GM19025 (cell line): ENCODE measurements at regions not wholly inside any gene's neighbourhood (a gene's known extent, or its start where the extent isn't known, plus 50 kb on each side); places are given as distances from the start of the nearest gene placed in this dataset.
"Not testable (repeated sequence)": the region's sequence is repeated elsewhere in the genome, so short reads cannot be mapped to it uniquely, and the experiment has no call there.

Source experiments
- ATAC-seq: cut with Tn5 transposase; IDR thresholded peaks from one replicate; pipeline ENCODE4 v1.9.1; 2021; ENCODE audit warnings: mild to moderate bottlenecking, low read depth, moderate library complexity; ENCODE audit not compliant: unreplicated experiment

DNA sequence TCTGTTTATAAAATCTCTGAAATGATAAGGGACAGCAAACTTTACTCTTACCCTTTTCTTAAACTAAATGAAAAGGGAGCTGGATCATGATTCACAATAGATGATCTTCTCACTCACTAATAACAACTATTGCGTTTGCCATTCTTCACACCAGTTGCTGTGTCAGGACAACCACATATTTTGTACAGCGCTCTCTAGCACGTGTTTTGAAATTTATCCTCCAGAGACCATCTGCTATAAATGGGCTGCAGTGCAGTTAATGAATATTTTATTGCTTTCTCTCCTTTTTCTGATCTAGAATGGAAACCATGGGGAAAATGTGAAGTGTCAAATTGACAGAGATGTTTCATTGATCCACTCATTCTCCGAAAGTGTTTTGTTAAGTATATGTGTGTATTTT is 258.4 kb upstream of the CCNH start:
- no peak for ATAC-seq

DNA sequence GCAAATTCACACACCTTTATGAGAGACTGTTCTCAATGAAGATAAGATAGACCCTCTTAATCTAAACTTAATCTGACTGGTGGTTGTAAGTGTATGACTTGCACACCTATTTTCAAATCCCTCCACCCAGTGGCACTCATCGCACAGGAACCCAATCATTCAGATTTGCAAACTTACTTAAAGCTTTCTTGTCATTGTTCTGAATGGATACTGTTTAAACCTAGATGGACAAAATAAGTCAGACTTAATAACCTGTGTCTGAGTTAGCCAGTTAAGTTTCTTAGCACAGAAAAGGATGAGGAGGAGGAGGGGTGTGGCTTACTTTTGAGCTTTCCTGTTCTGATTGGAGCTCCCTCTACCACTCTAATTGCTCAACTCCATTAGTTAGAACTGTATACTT is 252.4 kb upstream of the CCNH start:
- ATAC-seq: no peak

DNA sequence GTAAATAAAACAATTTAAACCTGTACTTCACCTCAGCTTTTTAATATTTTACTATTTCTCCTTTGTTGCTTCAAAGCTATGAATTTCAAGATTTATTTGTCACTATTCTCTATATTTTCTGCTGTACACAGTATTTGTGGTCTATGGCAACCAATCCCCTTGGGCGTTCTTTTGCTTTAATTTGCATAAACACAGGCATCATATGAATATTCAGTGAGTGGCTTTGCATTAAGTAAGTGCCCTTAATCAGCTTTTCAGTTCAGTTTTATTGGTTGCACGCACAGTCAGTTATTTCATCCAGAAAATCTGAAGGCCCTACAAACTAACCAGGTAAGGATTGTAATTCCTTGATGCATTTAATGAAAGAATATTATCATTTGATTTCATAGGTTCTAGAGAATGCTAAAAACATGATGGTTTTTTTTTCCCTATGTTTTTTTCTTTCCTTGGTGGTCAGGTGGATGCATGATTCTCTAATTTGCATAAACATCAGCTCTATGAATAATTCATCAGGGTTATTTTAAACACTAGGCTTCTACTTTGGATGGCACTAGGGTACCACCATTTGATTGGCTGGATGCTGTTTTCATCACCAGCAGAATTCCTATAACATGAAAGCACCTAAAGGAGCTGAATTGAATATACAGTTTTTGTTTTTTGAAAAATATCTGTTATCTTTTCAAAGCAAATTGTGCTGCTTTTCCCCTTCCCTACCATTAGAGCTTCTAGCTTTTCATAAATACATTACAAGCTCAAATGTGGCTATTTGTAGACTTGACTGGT is 249.2 kb upstream of the CCNH start:
- no peak for ATAC-seq

- ATAC-seq: no peak
These were observed 240.5 kb upstream of the CCNH start for GRCh38 chr5:87653242-87653641.

DNA sequence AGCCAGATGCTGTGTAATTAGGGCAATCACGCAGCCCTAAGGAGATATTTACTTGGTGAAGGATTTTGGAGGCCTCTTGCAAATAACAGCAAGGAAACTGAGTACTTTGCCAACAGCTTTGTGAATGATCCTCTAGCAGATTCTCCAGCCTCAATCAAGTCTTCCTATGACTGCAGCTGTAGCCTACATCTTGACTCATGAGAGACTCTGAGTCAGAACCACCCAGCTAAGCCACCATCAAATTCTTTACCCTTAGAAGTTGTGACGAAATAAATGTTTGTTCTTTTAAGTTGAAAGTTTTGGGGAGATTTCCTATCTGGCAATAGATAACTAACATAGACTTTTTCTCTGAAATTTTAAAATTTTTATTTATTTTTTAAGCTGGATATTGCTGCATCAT is 237.6 kb upstream of the CCNH start:
- ATAC-seq: no peak

DNA sequence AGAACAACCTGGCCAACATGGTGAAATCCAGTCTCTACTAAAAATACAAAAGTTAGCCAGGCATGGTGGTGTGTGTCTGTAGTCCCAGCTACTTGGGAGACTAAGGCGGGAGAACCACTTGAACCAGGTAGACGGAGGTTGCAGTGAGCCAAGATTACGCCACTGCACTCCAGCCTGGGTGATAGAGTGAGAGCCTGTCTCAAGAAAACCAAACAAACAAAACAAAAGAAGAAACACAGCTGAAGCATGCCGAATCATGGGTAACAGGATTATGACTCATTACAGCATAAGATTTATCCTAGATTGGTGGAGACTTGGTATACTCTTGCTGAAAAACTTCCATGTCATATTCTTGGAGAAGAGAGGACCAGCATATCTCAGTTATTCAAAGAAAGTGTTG is 236.7 kb upstream of the CCNH start:
- no peak for ATAC-seq

GRCh38 chr5:87645224-87645623 is 232.5 kb upstream of the CCNH start:
- ATAC-seq: no peak

GRCh38 chr5:87640902-87641301 is 228.2 kb upstream of the CCNH start:
- no peak for ATAC-seq

GRCh38 chr5:87627363-87627762 is 214.6 kb upstream of the CCNH start:
- no peak for ATAC-seq

DNA sequence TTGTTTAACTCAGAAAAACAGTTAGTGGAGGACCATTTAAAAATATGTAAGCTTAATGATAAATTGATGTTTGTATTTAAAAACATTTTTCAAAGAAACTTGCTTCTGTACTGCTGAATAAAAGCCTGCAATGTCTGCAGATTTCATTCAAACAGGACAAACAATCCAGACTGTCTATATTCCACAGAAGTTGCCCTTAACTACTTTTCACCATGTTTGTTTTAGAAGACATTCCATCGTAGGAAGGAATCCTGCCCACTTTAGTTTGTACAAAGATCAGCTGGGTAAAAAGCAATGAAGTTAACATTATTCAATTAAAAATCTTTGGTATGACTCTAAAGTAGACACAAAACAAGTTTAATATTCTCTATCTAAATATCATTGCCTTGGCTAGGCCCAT is 195.7 kb upstream of the CCNH start:
- ATAC-seq: no peak

DNA sequence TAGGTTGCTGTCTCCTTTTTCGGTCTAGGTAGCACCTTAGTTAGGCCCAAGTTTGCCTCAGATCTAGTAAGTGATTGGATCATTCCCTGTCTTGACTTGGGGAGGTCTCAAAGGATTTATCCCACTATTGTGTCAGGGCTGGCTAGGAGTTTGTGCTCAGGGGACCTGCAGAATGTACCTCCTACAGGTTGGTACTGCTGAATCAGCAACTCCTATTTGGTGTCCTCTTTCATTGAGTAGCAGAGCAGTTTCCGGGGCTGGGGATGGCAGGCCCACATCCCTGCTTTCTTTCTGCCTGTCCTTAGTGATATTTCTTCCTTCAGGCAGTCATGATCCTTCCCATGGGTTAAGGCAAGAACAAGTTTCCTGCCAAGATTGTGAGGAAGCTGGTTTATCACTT is 192.9 kb upstream of the CCNH start:
- ATAC-seq: no peak

GRCh38 chr5:87599778-87600177 is 187.0 kb upstream of the CCNH start:
- no peak for ATAC-seq

DNA sequence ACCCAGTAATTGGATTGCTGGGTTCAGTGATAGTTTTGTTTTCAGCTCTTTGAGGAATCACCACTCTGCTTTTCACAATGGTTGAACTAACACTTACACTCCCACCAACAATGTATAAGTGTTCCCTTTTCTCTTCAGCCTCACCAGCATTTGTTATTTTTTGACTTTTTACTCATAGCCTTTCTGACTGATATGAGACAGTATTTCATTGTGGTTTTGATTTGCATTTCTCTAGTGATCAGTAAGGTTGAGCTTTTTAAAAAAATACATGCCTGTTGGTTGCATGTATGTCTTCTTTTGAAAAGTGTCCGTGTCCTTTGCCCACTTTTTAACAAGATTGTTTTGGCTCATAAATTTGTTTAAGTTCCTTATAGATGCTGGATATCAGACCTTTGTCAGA is 185.7 kb upstream of the CCNH start:
- no peak for ATAC-seq

- ATAC-seq: no peak
These were observed 181.8 kb upstream of the CCNH start for GRCh38 chr5:87594566-87594965.

- ATAC-seq: no peak
These were observed 176.9 kb upstream of the CCNH start for GRCh38 chr5:87589587-87589986.

- ATAC-seq: no peak
These were observed 175.6 kb upstream of the CCNH start for GRCh38 chr5:87588316-87588715.

GRCh38 chr5:87583704-87584103 is 171.0 kb upstream of the CCNH start:
- ATAC-seq: not testable (repeated sequence)

DNA sequence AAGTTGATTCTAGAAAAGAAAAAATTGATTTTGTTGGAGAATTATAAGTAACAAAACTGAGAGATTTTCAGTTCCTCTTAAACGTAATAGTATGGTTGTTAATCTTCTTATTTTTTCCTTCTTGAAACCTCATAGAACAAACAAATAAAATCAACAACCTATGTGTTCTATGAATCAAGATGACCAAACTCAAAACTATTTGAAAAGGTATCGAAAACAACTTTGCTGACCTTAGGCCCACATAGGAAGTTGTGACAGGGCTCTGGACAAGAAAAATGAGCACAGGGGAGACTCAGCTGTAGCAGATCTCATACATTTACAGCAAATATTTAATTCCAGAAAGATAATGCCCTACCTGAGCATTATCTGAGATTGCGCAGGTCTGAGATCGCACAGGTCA is 169.4 kb upstream of the CCNH start:
- no peak for ATAC-seq

- ATAC-seq: no peak
These were observed 168.9 kb upstream of the CCNH start for GRCh38 chr5:87581661-87582060.

DNA sequence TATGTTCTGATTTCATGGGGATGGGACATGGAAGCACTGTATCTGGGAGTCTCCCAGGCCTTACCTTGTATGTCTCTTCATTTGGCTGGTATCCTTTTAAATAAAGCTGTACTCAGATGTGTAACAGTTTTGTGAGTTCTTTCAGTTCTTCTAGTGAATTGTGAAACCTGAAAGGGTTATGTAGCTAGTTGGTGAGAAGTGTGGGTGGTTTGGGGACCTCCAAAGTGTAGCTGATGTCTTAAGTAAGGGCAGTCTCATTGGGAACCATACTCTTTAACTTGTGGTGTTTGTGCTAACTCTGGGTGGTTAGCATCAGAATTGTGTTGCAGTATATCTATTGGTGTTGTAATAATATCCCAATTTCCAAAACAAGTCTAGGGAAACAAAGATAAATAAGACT is 166.9 kb upstream of the CCNH start:
- ATAC-seq: no peak

GRCh38 chr5:87576867-87577266 is 164.1 kb upstream of the CCNH start:
- ATAC-seq: no peak

- ATAC-seq: not testable (repeated sequence)
These were observed 163.6 kb upstream of the CCNH start for GRCh38 chr5:87576306-87576705.

DNA sequence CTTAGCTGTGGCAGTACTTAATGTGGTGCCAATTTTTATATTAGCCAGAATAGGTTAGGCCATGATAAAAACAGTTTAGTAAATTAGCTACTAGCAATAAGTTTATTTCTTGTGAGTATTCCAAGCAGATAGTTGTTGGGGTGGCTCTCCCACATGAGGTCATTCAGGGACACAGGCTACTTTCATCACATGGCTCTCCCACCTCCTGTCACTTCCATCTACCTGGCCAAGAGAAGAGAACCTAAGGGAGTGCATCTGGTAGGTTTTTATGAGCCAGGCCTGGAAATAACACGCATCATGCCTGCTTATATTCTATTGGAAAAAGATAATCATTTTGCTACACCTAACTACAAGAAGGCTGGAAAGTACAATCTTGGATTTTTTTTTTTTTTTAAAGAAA is 161.4 kb upstream of the CCNH start:
- ATAC-seq: no peak
